H9 (cell line): ENCODE measurements at regions not wholly inside any gene's neighbourhood (a gene's known extent, or its start where the extent isn't known, plus 50 kb on each side); places are given as distances from the start of the nearest gene placed in this dataset.

Experiments used
- DNase-seq: peaks from one replicate; pipeline ENCODE4 v3.0.0-alpha.2; 2017
- H2AFZ ChIP-seq: one replicate; pipeline ENCODE4 v1.6.1; 2013; ENCODE audit warnings: mild to moderate bottlenecking, low read length, control low read depth, moderate library complexity
- H2AK5ac ChIP-seq: 2 replicates; pipeline ENCODE4 v1.6.1; 2013; ENCODE audit warnings: low read length, control low read depth, mixed read lengths; ENCODE audit not compliant: insufficient read length
- H2BK120ac ChIP-seq: one replicate; pipeline ENCODE4 v1.6.1; 2013; ENCODE audit warnings: low read depth, mild to moderate bottlenecking, low read length, control low read depth, inconsistent platforms; ENCODE audit not compliant: poor library complexity, severe bottlenecking
- H2BK12ac ChIP-seq: 2 replicates; pipeline ENCODE4 v1.6.1; 2013; ENCODE audit warnings: low read length, control low read depth, mixed read lengths, low read depth; ENCODE audit not compliant: insufficient read length
- H2BK15ac ChIP-seq: 2 replicates; pipeline ENCODE4 v1.6.1; 2013; ENCODE audit warnings: low read depth, low read length, control low read depth
- H2BK20ac ChIP-seq: one replicate; pipeline ENCODE4 v1.6.1; 2013; ENCODE audit warnings: low read depth, mild to moderate bottlenecking, low read length, control low read depth, inconsistent platforms; ENCODE audit not compliant: poor library complexity, severe bottlenecking
- H2BK5ac ChIP-seq: 2 replicates; pipeline ENCODE4 v1.6.1; 2013; ENCODE audit warnings: low read length, control low read depth, mixed read lengths; ENCODE audit not compliant: insufficient read length
- H3K14ac ChIP-seq: 2 replicates; pipeline ENCODE4 v1.6.1; 2013; ENCODE audit warnings: low read length, control low read depth; ENCODE audit not compliant: insufficient read depth
- H3K18ac ChIP-seq: 2 replicates; pipeline ENCODE4 v1.6.1; 2013; ENCODE audit warnings: low read depth, mild to moderate bottlenecking, mixed read lengths, low read length, control low read depth; ENCODE audit not compliant: insufficient read length
- H3K23ac ChIP-seq: 2 replicates; pipeline ENCODE4 v1.6.1; 2013; ENCODE audit warnings: low read length, control low read depth, mixed read lengths, low read depth; ENCODE audit not compliant: insufficient read length
- H3K23me2 ChIP-seq: 2 replicates; pipeline ENCODE4 v1.6.1; 2013; ENCODE audit warnings: low read depth, mild to moderate bottlenecking, mixed read lengths, low read length, control low read depth; ENCODE audit not compliant: insufficient read length, poor library complexity, severe bottlenecking
- H3K27ac ChIP-seq: 2 replicates; pipeline ENCODE4 v1.5.1; 2013; ENCODE audit warnings: low read length, control low read depth, mixed read lengths, low read depth; ENCODE audit not compliant: insufficient read length
- H3K27me3 ChIP-seq: 2 replicates; pipeline ENCODE4 v1.6.1; 2013; ENCODE audit warnings: low read length, control low read depth, inconsistent platforms; ENCODE audit not compliant: insufficient read depth
- H3K4ac ChIP-seq: 2 replicates; pipeline ENCODE4 v1.6.1; 2013; ENCODE audit warnings: low read depth, mild to moderate bottlenecking, control low read depth, inconsistent platforms, low read length, moderate library complexity
- H3K4me1 ChIP-seq: 2 replicates; pipeline ENCODE4 v1.6.1; 2013; ENCODE audit warnings: low read length, control low read depth, inconsistent platforms; ENCODE audit not compliant: insufficient read depth
- H3K4me2 ChIP-seq: 2 replicates; pipeline ENCODE4 v1.6.1; 2013; ENCODE audit warnings: low read length, control low read depth, mixed read lengths; ENCODE audit not compliant: insufficient read length, insufficient read depth
- H3K56ac ChIP-seq: 2 replicates; pipeline ENCODE4 v1.6.1; 2013; ENCODE audit warnings: low read depth, mild to moderate bottlenecking, mixed read lengths, low read length, control low read depth; ENCODE audit not compliant: insufficient read length
- H3K79me1 ChIP-seq: 2 replicates; pipeline ENCODE4 v1.6.1; 2013; ENCODE audit warnings: low read depth, mild to moderate bottlenecking, moderate library complexity, low read length, control low read depth, inconsistent platforms; ENCODE audit not compliant: insufficient read depth, poor library complexity, severe bottlenecking
- H3K79me2 ChIP-seq: 2 replicates; pipeline ENCODE4 v1.6.1; 2013; ENCODE audit warnings: low read length, control low read depth, inconsistent platforms; ENCODE audit not compliant: insufficient read depth
- H3K9ac ChIP-seq: 2 replicates; pipeline ENCODE4 v1.6.1; 2013; ENCODE audit warnings: low read length, control low read depth, mixed read lengths; ENCODE audit not compliant: insufficient read length; ENCODE audit errors: extremely low read depth
- H3K9me3 ChIP-seq: one replicate; pipeline ENCODE4 v1.6.1; 2013; ENCODE audit warnings: low read depth, low read length, inconsistent platforms; ENCODE audit not compliant: control insufficient read depth
- H3T11ph ChIP-seq: one replicate; pipeline ENCODE4 v1.6.1; 2013; ENCODE audit warnings: mild to moderate bottlenecking, low read length, control low read depth, inconsistent platforms
- H4K20me1 ChIP-seq: one replicate; pipeline ENCODE4 v1.6.1; 2013; ENCODE audit not compliant: control insufficient read depth, insufficient read length, insufficient read depth
- H4K5ac ChIP-seq: 2 replicates; pipeline ENCODE4 v1.6.1; 2013; ENCODE audit warnings: low read depth, mild to moderate bottlenecking, mixed read lengths, low read length, control low read depth; ENCODE audit not compliant: insufficient read length
- H4K8ac ChIP-seq: replicated peaks from 2 replicates; pipeline ENCODE4 v1.6.1; 2013; ENCODE audit warnings: low read length, control low read depth, mixed read lengths, low read depth; ENCODE audit not compliant: insufficient read length
- H4K91ac ChIP-seq: 2 replicates; pipeline ENCODE4 v1.6.1; 2013; ENCODE audit warnings: low read depth, mild to moderate bottlenecking, moderate library complexity, mixed read lengths, low read length, control low read depth; ENCODE audit not compliant: insufficient read length
- H3K27ac Mint-ChIP-seq, 3 experiments: 2 replicates in 2 of 3; 3 replicates in 1 of 3; pipeline ENCODE4 v1.8.0; 2020 to 2021; ENCODE audit warnings: mixed read lengths in 3 of 3, mild to moderate bottlenecking in 1 of 3, moderate library complexity in 1 of 3
- H3K27me3 Mint-ChIP-seq: 2 replicates; pipeline ENCODE4 v1.8.0; 2021; ENCODE audit warnings: low read depth, mild to moderate bottlenecking, moderate library complexity, mixed read lengths
- H3K36me3 Mint-ChIP-seq, 3 experiments: 2 replicates in 2 of 3; 3 replicates in 1 of 3; pipeline ENCODE4 v1.8.0; 2020 to 2021; ENCODE audit warnings: low read depth in 3 of 3, mixed read lengths in 3 of 3; ENCODE audit not compliant: insufficient read depth in 1 of 3
- H3K4me1 Mint-ChIP-seq, 2 experiments: 2 replicates each; pipeline ENCODE4 v1.8.0; 2020; ENCODE audit warnings: mixed read lengths in 2 of 2
- H3K4me3 Mint-ChIP-seq, 2 experiments: 2 replicates in 1 of 2; 3 replicates in 1 of 2; pipeline ENCODE4 v1.8.0; 2020 to 2021; ENCODE audit warnings: mild to moderate bottlenecking in 2 of 2, mixed read lengths in 2 of 2, moderate library complexity in 1 of 2
- H3K9me3 Mint-ChIP-seq, 2 experiments: 2 replicates in 1 of 2; 3 replicates in 1 of 2; pipeline ENCODE4 v1.8.0; 2020; ENCODE audit warnings: mild to moderate bottlenecking in 2 of 2, mixed read lengths in 2 of 2, moderate library complexity in 1 of 2
- WGBS: extraction: QIAGEN DNeasy Blood & Tissue Kit; methylation state at CpG from one replicate; pipeline ENCODE4 v1.1.7; 2013; ENCODE audit warnings: missing lambda C conversion rate, low lambda C conversion rate, mixed read lengths; ENCODE audit not compliant: insufficient read length; ENCODE audit errors: extremely low coverage; 5-methylcytosine and 5-hydroxymethylcytosine counted together
- TF ChIP-seq, protein P1 (sequence below): fragments of 200-600 bp; sonication (generic); conservative IDR thresholded peaks from 3 replicates; pipeline ENCODE4 v1.8.0; 2021; ENCODE audit warnings: antibody characterized with exemption, mild to moderate bottlenecking

DNA sequence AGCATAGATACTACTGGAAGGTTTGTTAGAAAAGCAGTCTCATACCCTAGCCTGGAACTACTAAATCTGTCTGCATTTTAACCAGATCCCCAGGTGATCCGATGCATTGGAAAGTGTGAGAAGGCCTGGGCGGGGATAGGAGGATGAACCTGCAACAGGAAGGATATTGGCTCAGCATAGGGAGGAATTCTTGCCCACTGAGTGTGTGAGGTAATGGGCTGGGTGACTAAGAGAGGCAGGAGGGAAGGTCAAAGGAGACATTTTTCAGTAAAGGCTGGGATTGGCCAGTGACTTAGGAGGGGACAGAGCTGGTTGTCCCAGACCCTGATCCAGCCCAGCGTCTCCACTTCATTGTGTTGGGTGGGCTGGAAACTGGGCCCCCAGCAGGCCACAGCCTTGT, 191.0 kb upstream of the LRFN2 start:
- H2AK5ac ChIP-seq, result no peak overlapping the region
- no peak overlapping the region for H3K56ac ChIP-seq
- no peaks in the 10 kb centered on the region for H3K79me1 ChIP-seq
- H3K18ac ChIP-seq, result no peak overlapping the region
- no peak overlapping the region for H2BK15ac ChIP-seq
- H3K4me1 ChIP-seq, result 0 out of 2 replicates have a peak, but pooled peaks cover 1% of the 10 kb centered on the region
- H2BK12ac ChIP-seq, result no peak overlapping the region
- H4K20me1 ChIP-seq, result no peaks in the 10 kb centered on the region
- Mint-ChIP-seq H3K27ac (peak overlapping the region in 2 of 3 experiments; percentile 42 to 78; a peak in 2 of 7 replicates), H3K27me3 (peaks cover 7% of the 10 kb centered on the region), H3K4me3 (no peak overlapping the region), H3K36me3 (no peaks in the 10 kb centered on the region), H3K9me3 (no peaks in the 10 kb centered on the region), H3K4me1 (no peaks in the 10 kb centered on the region; a peak in 1 of 4 replicates)
- H3K14ac ChIP-seq, result no peak overlapping the region
- no peak overlapping the region for H3K4me2 ChIP-seq
- no peak overlapping the region for H4K8ac ChIP-seq
- no peak overlapping the region for H3K23ac ChIP-seq
- no peak overlapping the region for H2BK120ac ChIP-seq
- H3K9ac ChIP-seq, result no peak overlapping the region
- no peaks in the 10 kb centered on the region for H3K79me2 ChIP-seq
- no peaks in the 10 kb centered on the region for H3K9me3 ChIP-seq
- H3K27me3 ChIP-seq, result no peaks in the 10 kb centered on the region
- no peak overlapping the region for H3K4ac ChIP-seq
- no peak overlapping the region for H2AFZ ChIP-seq
- H3K27ac ChIP-seq, result no peak overlapping the region
- H4K5ac ChIP-seq, result no peak overlapping the region
- H2BK20ac ChIP-seq, result no peak overlapping the region
- H2BK5ac ChIP-seq, result no peak overlapping the region
- H3K23me2 ChIP-seq, result no peaks in the 10 kb centered on the region
- no peak overlapping the region for H3T11ph ChIP-seq
- WGBS, result no CpG with 5 or more reads among the region's 3 CpGs
- TF ChIP-seq, protein P1, sequence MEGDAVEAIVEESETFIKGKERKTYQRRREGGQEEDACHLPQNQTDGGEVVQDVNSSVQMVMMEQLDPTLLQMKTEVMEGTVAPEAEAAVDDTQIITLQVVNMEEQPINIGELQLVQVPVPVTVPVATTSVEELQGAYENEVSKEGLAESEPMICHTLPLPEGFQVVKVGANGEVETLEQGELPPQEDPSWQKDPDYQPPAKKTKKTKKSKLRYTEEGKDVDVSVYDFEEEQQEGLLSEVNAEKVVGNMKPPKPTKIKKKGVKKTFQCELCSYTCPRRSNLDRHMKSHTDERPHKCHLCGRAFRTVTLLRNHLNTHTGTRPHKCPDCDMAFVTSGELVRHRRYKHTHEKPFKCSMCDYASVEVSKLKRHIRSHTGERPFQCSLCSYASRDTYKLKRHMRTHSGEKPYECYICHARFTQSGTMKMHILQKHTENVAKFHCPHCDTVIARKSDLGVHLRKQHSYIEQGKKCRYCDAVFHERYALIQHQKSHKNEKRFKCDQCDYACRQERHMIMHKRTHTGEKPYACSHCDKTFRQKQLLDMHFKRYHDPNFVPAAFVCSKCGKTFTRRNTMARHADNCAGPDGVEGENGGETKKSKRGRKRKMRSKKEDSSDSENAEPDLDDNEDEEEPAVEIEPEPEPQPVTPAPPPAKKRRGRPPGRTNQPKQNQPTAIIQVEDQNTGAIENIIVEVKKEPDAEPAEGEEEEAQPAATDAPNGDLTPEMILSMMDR, result no peak
- no peak for DNase-seq
- no peak overlapping the region for H4K91ac ChIP-seq
